Heart left ventricle (tissue), 16 donors: ENCODE measurements at regions not wholly inside any gene's neighbourhood (a gene's known extent, or its start where the extent isn't known, plus 50 kb on each side); places are given as distances from the start of the nearest gene placed in this dataset.

ENCODE experiments used
- ATAC-seq, 4 donors: fragments of 200-7000 bp; cut with Tn5 transposase; one replicate each; pipeline ENCODE4 v1.9.1; 2020 to 2022; ENCODE audit warnings: moderate library complexity in 4 of 4, mild to moderate bottlenecking in 3 of 4, moderate number of reproducible peaks in 1 of 4
- DNase-seq, 5 donors: peaks; one replicate each; pipeline ENCODE4 v3.0.0-alpha.2; 2020
- H3K27ac ChIP-seq, 12 donors: fragments of 200-600 bp; sonication (generic) in 4 of 12; one replicate each; pipeline versions ENCODE4 v1.5.0 to v1.8.0; 2016 to 2022; ENCODE audit warnings: mild to moderate bottlenecking in 2 of 12
- H3K27me3 ChIP-seq, 9 donors: fragments of 200-600 bp; sonication (generic) in 2 of 9; one replicate each; pipeline versions ENCODE4 v1.5.1 to v1.8.0; 2016 to 2022; ENCODE audit warnings: mild to moderate bottlenecking in 3 of 9
- H3K36me3 ChIP-seq, 9 donors: fragments of 200-600 bp; sonication (generic) in 2 of 9; one replicate each; pipeline versions ENCODE4 v1.5.0 to v1.8.0; 2018 to 2022; ENCODE audit warnings: mild to moderate bottlenecking in 2 of 9
- H3K4me1 ChIP-seq, 12 donors: fragments of 200-600 bp; sonication (generic) in 4 of 12; one replicate each; pipeline versions ENCODE4 v1.5.0 to v1.8.0; 2016 to 2022; ENCODE audit warnings: mild to moderate bottlenecking in 3 of 12
- H3K4me3 ChIP-seq, 12 donors: fragments of 200-600 bp; sonication (generic) in 4 of 12; one replicate each; pipeline versions ENCODE4 v1.5.0 to v1.8.0; 2017 to 2022; ENCODE audit warnings: mild to moderate bottlenecking in 9 of 12, moderate library complexity in 4 of 12
- H3K9me3 ChIP-seq, 12 donors: fragments of 200-600 bp; sonication (generic) in 4 of 12; one replicate each; pipeline versions ENCODE4 v1.5.0 to v1.8.0; 2016 to 2022; ENCODE audit warnings: mild to moderate bottlenecking in 1 of 12
- POLR2A ChIP-seq, 2 donors: fragments of 450-650 bp; IDR thresholded peaks; one replicate each; pipeline ENCODE4 v1.6.1; 2017; ENCODE audit warnings: antibody characterized with exemption in 2 of 2, mild to moderate bottlenecking in 2 of 2, moderate library complexity in 2 of 2
- WGBS, 4 donors: extraction: QIAGEN DNeasy Blood & Tissue Kit in 2 of 4; methylation state at CpG; one replicate each; pipeline versions ENCODE4 v1.1.5 to v1.1.7; 2013 to 2018; 5-methylcytosine and 5-hydroxymethylcytosine counted together
- intact Hi-C, 10 donors: fragments of 100-400 bp; cut with DNase I; formaldehyde crosslinking; loops; one replicate each; pipeline versions ENCODE4 v1.11.1 to v1.14.2; 2022
- TF ChIP-seq, protein P1 (sequence below), 12 donors: fragments of 200-600 bp; sonication (generic) in 4 of 12; IDR thresholded peaks; one replicate each; pipeline versions ENCODE4 v1.5.0 to v1.8.0; 2018 to 2022; ENCODE audit warnings: antibody characterized with exemption in 12 of 12, mild to moderate bottlenecking in 5 of 12
- donor health status: ischemic (EF 13 %, LVEDD 7.1; RV severe dilation, severe dysfunction).
- donor health status: healthy with polysubstance abuse.
- donor health status: DM: no; HTN: yes; CAD: no.
- donor health status: DM: no; HTN: no; CAD: no.
- donor health status: ischemic (EF 25% LVEDD 6.9; RV normal size, moderate dysfunction).
- donor health status: ischemic (EF 25% LVEDD 5.7; RV mildly dilated, moderate dysfunction).
- donor health status: healthy.
- donor health status: DM: yes; HTN: yes; CAD: no.
- donor health status: ischemic (EF 35%, LVEDD 5.7; RV mildly dilated, moderate dysfunction).
- donor health status: nonischemic (EF 11% LVEDD 7.7; RV severe dilation, severe dysfunction).
- donor health status: DM: yes; HTN: yes; CAD: no.
- donor health status: PGD.
- donor health status: ischemic (EF 29% LVEDD 5.4; RV normal size, mild dysfunction).
- donor health status: nonischemic (EF 23%, LVEDD 6.1; RV moderate dilation, normal function).

- Histone ChIP-seq H3K27me3 (no peaks in the 10 kb centered on the region), H3K9me3 (no peaks in the 10 kb centered on the region), H3K4me1 (no peaks in the 10 kb centered on the region), H3K27ac (no peak overlapping the region), H3K36me3 (no peaks in the 10 kb centered on the region), H3K4me3 (no peak overlapping the region)
- DNase-seq, result no peak
- intact Hi-C loops, result no loop called here
- TF ChIP-seq, protein P1, sequence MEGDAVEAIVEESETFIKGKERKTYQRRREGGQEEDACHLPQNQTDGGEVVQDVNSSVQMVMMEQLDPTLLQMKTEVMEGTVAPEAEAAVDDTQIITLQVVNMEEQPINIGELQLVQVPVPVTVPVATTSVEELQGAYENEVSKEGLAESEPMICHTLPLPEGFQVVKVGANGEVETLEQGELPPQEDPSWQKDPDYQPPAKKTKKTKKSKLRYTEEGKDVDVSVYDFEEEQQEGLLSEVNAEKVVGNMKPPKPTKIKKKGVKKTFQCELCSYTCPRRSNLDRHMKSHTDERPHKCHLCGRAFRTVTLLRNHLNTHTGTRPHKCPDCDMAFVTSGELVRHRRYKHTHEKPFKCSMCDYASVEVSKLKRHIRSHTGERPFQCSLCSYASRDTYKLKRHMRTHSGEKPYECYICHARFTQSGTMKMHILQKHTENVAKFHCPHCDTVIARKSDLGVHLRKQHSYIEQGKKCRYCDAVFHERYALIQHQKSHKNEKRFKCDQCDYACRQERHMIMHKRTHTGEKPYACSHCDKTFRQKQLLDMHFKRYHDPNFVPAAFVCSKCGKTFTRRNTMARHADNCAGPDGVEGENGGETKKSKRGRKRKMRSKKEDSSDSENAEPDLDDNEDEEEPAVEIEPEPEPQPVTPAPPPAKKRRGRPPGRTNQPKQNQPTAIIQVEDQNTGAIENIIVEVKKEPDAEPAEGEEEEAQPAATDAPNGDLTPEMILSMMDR (IDR thresholded peaks at IDR 0.05), result no peak
- TF ChIP-seq POLR2A (IDR thresholded peaks at IDR 0.05), result no peak
- 85 to 91% (median 90%) methylated on average over 3 of the region's 3 CpGs for WGBS, 4 donors
- no peak for ATAC-seq
These were observed 124.2 kb upstream of the FAM83B start for GRCh38 chr6:54722328-54722727.

- no peak for ATAC-seq
- DNase-seq, result no peak
- Histone ChIP-seq H3K27ac (no peak overlapping the region), H3K36me3 (no peaks in the 10 kb centered on the region), H3K4me1 (no peaks in the 10 kb centered on the region), H3K9me3 (peaks cover 0 to 9% (median 0%) of the 10 kb centered on the region in 12 donors), H3K27me3 (no peaks in the 10 kb centered on the region), H3K4me3 (no peak overlapping the region)
- 87 to 92% (median 90%) methylated on average over 3 of the region's 3 CpGs for WGBS, 4 donors
- intact Hi-C loops, result no loop called here
- TF ChIP-seq, protein P1 (IDR thresholded peaks at IDR 0.05), result no peak
- no peak for TF ChIP-seq POLR2A (IDR thresholded peaks at IDR 0.05)
These were observed 116.9 kb upstream of the FAM83B start for GRCh38 chr6:54729716-54730115.

DNA sequence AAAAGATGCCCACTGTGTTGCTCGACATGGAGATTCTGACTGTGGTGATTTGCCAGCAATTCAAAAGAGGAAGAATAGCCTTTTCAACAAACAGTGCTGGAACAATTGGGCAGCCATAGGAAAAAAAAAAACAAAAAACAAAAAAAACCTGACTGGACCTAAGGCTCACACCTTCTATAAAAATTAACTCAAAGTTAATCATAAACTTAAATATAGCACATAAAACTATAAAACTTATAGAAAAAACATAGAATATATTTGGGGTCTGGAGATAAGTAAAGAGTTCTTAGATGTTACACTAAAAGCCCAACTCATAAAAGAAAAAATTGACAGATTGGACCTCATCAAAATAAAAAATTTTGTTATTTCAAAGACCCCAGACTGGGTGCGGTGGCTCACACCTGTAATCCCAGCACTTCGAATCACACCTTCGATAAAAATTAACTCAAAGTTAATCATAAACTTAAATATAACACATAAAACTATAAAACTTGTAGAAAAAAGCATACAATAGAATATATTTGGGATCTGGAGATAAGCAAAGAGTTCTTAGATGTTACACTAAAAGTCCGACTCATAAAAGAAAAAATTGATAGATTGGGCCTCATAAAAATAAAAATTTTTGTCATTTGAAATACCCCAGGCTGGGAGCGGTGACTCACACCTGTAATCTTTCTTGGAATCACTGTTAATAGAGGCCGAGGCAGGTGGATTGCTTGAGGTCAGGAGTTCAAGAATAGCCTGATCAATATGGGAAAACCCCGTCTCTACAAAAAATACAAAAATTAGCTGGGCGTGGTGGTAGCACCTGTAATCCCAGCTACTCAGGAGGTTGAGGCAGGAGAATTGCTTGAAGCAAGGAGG, 115.6 kb upstream of the FAM83B start:
- no peak overlapping the region for H3K27ac ChIP-seq
- 86 to 90% (median 88%) methylated on average over 9 of the region's 9 CpGs for WGBS, 4 donors
- DNase-seq, result no peak
- no peak for ATAC-seq
- peaks cover 0 to 17% (median 0%) of the 10 kb centered on the region in 12 donors for H3K9me3 ChIP-seq
- no peak overlapping the region for H3K4me3 ChIP-seq
- no peaks in the 10 kb centered on the region for H3K36me3 ChIP-seq
- intact Hi-C loops, result no loop called here
- TF ChIP-seq, protein P1 (IDR thresholded peaks at IDR 0.05), result no peak
- TF ChIP-seq POLR2A (IDR thresholded peaks at IDR 0.05), result no peak
- no peaks in the 10 kb centered on the region for H3K4me1 ChIP-seq
- no peaks in the 10 kb centered on the region for H3K27me3 ChIP-seq

DNA sequence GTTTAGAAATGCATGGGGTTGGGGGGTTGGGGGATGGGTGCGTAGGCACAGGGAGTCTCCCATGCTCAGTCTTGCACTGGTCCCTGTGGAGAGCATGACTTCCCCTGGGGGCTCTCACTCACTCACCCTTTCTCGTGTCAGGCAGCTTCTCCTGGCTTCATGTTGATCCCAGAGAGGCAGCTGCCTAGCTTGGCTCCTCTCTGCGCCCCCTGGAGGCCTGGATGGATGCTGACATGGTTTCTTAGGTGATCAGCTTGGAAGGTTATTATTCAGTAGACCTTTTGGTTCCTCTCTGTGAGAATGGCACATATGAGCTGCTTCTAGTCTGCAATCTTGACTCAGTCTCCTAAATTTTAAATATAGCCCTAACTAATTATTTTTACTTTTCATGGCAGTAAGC, 109.3 kb upstream of the FAM83B start:
- Histone ChIP-seq H3K4me1 (no peaks in the 10 kb centered on the region), H3K9me3 (peaks cover 0 to 17% (median 4%) of the 10 kb centered on the region in 12 donors), H3K4me3 (no peak overlapping the region), H3K36me3 (no peaks in the 10 kb centered on the region), H3K27ac (no peak overlapping the region), H3K27me3 (no peaks in the 10 kb centered on the region)
- no peak for ATAC-seq
- intact Hi-C loops, result no loop called here
- TF ChIP-seq, protein P1 (IDR thresholded peaks at IDR 0.05), result no peak
- TF ChIP-seq POLR2A (IDR thresholded peaks at IDR 0.05), result no peak
- 66 to 73% (median 70%) methylated on average over 2 to 3 of the region's 3 CpGs for WGBS, 4 donors
- DNase-seq, result no peak
